Esophagus muscularis mucosa (tissue), 4 donors: ENCODE measurements at regions not wholly inside any gene's neighbourhood (a gene's known extent, or its start where the extent isn't known, plus 50 kb on each side); places are given as distances from the start of the nearest gene placed in this dataset.
A peak's percentile ranks its signal among the peaks of the same experiment; 100 is the strongest.

Experiments used
- DNase-seq: peaks from one replicate; pipeline ENCODE4 v3.0.0-alpha.2; 2017; ENCODE audit errors: extremely low spot score
- H3K27ac ChIP-seq, 4 donors: fragments of 200-600 bp; sonication (generic); replicated peaks in 1 of 4; 1 replicate in 3 of 4; 2 replicates in 1 of 4; pipeline ENCODE4 v1.5.1; 2016 to 2019; ENCODE audit warnings: mild to moderate bottlenecking in 1 of 4
- H3K27me3 ChIP-seq, 4 donors: fragments of 200-600 bp; sonication (generic); one replicate each; pipeline versions ENCODE4 v1.5.1 to v1.6.0; 2016 to 2019
- H3K36me3 ChIP-seq, 4 donors: fragments of 200-600 bp; sonication (generic); one replicate each; pipeline ENCODE4 v1.5.1; 2016 to 2019
- H3K4me1 ChIP-seq, 4 donors: fragments of 200-600 bp; sonication (generic); one replicate each; pipeline ENCODE4 v1.5.1; 2016 to 2019
- H3K4me3 ChIP-seq, 4 donors: fragments of 200-600 bp; sonication (generic); 1 replicate in 2 of 4; 2 replicates in 2 of 4; pipeline ENCODE4 v1.5.1; 2016 to 2019; ENCODE audit warnings: mild to moderate bottlenecking in 4 of 4, moderate library complexity in 1 of 4
- H3K9me3 ChIP-seq, 4 donors: fragments of 200-600 bp; sonication (generic); 1 replicate in 3 of 4; 2 replicates in 1 of 4; pipeline ENCODE4 v1.5.1; 2016 to 2019
- EP300 ChIP-seq: sonication (generic); formaldehyde crosslinking; IDR thresholded peaks from one replicate; pipeline ENCODE4 v1.6.1; 2017; ENCODE audit warnings: antibody characterized with exemption
- POLR2A ChIP-seq: fragments of 450-650 bp; IDR thresholded peaks from one replicate; pipeline ENCODE4 v1.6.1; 2017; ENCODE audit warnings: antibody characterized with exemption, moderate library complexity, mild to moderate bottlenecking, low read depth
- POLR2AphosphoS5 ChIP-seq, 2 donors: sonication (generic); formaldehyde crosslinking; IDR thresholded peaks; one replicate each; pipeline ENCODE4 v1.6.1; 2017; ENCODE audit warnings: antibody characterized with exemption in 2 of 2
- WGBS: methylation state at CpG from one replicate; pipeline ENCODE4 v1.1.5; 2018; 5-methylcytosine and 5-hydroxymethylcytosine counted together
- intact Hi-C: fragments of 100-400 bp; cut with DNase I; formaldehyde crosslinking; loops from one replicate; pipeline ENCODE4 v1.15.1; 2023
- TF ChIP-seq, protein P1 (sequence below), 3 experiments: fragments of 200-600 bp in 2 of 3; fragments of 450-650 bp in 1 of 3; sonication (generic) in 2 of 3; IDR thresholded peaks; one replicate each; pipeline ENCODE4 v1.5.1; 2017 to 2019; ENCODE audit warnings: antibody characterized with exemption in 3 of 3, mild to moderate bottlenecking in 2 of 3, moderate library complexity in 1 of 3

DNA sequence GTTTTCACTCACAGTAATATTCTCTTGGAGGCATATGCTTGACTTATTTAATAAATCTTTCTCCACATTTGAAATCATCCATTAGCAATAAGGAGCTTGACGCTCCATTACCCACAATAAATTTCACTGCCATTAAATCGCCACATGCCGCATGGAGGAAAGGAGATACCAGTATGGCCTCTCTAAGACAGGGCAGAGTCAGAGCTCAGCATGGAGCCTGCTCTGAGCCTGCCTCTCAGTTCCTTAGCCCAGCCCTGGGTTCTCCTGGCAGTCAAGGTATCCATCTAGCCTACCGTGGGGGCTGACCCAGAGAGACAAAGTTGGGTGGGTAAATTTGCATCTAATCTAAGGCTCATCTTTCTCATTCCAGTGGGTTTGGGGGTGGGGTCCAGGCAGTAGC is 80.3 kb upstream of the CES5A start:
- WGBS = 87% methylated on average over 4 of the region's 4 CpGs
- intact Hi-C loops = no loop called here
- peaks cover 0 to 3% (median 0%) of the 10 kb centered on the region in 4 donors for H3K9me3 ChIP-seq
- no peak overlapping the region for H3K4me3 ChIP-seq
- TF ChIP-seq POLR2AphosphoS5 (IDR thresholded peaks at IDR 0.05) (no peak), POLR2A (no peak), EP300 (no peak)
- TF ChIP-seq, protein P1, sequence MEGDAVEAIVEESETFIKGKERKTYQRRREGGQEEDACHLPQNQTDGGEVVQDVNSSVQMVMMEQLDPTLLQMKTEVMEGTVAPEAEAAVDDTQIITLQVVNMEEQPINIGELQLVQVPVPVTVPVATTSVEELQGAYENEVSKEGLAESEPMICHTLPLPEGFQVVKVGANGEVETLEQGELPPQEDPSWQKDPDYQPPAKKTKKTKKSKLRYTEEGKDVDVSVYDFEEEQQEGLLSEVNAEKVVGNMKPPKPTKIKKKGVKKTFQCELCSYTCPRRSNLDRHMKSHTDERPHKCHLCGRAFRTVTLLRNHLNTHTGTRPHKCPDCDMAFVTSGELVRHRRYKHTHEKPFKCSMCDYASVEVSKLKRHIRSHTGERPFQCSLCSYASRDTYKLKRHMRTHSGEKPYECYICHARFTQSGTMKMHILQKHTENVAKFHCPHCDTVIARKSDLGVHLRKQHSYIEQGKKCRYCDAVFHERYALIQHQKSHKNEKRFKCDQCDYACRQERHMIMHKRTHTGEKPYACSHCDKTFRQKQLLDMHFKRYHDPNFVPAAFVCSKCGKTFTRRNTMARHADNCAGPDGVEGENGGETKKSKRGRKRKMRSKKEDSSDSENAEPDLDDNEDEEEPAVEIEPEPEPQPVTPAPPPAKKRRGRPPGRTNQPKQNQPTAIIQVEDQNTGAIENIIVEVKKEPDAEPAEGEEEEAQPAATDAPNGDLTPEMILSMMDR (IDR thresholded peaks at IDR 0.05) = no peak
- H3K36me3 ChIP-seq = no peaks in the 10 kb centered on the region
- H3K27ac ChIP-seq = no peak overlapping the region
- H3K27me3 ChIP-seq = no peaks in the 10 kb centered on the region
- peaks cover 0 to 10% (median 8%) of the 10 kb centered on the region in 4 donors for H3K4me1 ChIP-seq
- peak; percentile 64 for DNase-seq

DNA sequence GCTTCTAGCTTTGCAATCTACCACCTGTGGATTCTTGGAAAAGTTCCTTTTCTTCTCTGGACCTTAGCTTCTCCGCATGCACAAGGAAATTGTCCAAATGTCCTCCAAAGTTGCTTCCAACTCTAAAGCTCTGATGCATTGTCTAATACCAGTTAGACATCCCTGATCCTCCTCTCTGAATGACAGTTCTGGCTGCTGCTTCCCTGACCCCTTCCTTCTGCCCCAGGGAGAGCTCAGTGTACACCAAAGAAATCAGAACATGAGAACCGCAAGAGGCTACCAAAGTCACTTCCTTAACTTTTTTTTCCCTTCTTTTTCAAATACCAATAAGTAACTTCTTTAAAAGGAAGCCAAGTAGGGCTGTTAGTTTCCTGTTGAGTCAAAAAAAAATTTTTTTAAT is 79.7 kb upstream of the CES5A start:
- 55% methylated on average over 2 of the region's 2 CpGs for WGBS
- H3K27ac ChIP-seq = no peak overlapping the region
- intact Hi-C loops = no loop called here

DNA sequence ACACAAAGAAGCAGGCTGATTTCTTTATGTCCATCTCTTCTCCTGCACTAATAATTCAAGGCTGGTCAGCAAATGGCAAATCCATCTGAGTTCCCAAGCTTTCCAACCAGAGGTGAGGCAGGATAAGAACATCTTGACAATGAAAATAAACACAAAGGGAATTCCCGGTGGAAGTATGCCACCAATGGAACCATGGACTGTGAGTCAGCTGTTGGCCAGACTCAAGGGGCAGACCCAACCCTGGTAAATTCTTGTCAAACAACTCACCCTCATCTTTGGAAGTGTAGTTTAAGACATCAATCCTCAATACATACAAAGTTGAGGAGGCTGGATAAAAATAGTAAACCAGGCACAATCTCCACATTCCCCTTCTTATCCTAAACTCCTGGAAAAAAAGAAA is 74.3 kb upstream of the CES5A start:
- Histone ChIP-seq H3K4me1 (peaks cover 0 to 20% (median 13%) of the 10 kb centered on the region in 4 donors), H3K27ac (no peak overlapping the region), H3K27me3 (no peaks in the 10 kb centered on the region)

More for the DNA sequence above, 79.7 kb upstream of the CES5A start:
- H3K9me3 ChIP-seq = peaks cover 0 to 4% (median 0%) of the 10 kb centered on the region in 4 donors
- no peaks in the 10 kb centered on the region for H3K36me3 ChIP-seq
- H3K4me1 ChIP-seq = peaks cover 0 to 10% (median 8%) of the 10 kb centered on the region in 4 donors
- H3K27me3 ChIP-seq = no peaks in the 10 kb centered on the region
- peak; percentile 72 for DNase-seq
- TF ChIP-seq EP300 (no peak), POLR2A (no peak), POLR2AphosphoS5 (IDR thresholded peaks at IDR 0.05) (no peak)
- TF ChIP-seq, protein P1 (IDR thresholded peaks at IDR 0.05) = no peak
- H3K4me3 ChIP-seq = no peak overlapping the region

DNA sequence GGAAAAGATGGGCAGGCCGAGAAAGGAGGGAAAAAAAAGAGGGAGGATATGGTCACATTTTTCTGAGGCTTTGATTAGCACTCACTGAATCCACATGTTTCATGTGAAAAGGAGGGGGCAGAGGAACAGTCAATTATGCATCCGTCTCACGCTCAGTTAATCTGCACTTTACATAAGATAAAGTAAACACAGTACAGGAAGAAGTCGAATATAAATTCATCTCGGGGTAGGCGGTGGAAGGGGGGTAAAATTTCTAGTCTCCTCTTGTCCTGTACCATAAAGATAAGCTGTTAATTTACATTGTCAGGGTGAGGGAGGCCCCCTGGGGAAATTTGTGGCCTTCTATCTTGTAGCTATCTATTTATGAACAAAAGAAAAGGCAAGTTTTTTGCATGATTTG is 73.1 kb upstream of the CES5A start:
- no peaks in the 10 kb centered on the region for H3K27me3 ChIP-seq
- intact Hi-C loops = no loop called here

More for the DNA sequence above, 74.3 kb upstream of the CES5A start:
- intact Hi-C loops = no loop called here
- Histone ChIP-seq H3K36me3 (no peaks in the 10 kb centered on the region), H3K4me3 (no peak overlapping the region), H3K9me3 (peaks cover 0 to 4% (median 0%) of the 10 kb centered on the region in 4 donors)
- peak; percentile 75 for DNase-seq
- 0% methylated on average over 1 of the region's 1 CpG for WGBS
- TF ChIP-seq POLR2AphosphoS5 (IDR thresholded peaks at IDR 0.05) (peak in 1 of 2 donors; percentile 14), EP300 (no peak), POLR2A (no peak)
- TF ChIP-seq, protein P1 (IDR thresholded peaks at IDR 0.05) = no peak

More for the DNA sequence above, 73.1 kb upstream of the CES5A start:
- peaks cover 0 to 22% (median 15%) of the 10 kb centered on the region in 4 donors for H3K4me1 ChIP-seq
- no peak for TF ChIP-seq POLR2AphosphoS5 (IDR thresholded peaks at IDR 0.05)
- TF ChIP-seq, protein P1 (IDR thresholded peaks at IDR 0.05) = no peak
- no peak for TF ChIP-seq EP300
- TF ChIP-seq POLR2A = no peak
- no peak overlapping the region for H3K27ac ChIP-seq
- peaks cover 0 to 4% (median 0%) of the 10 kb centered on the region in 4 donors for H3K9me3 ChIP-seq
- no peak overlapping the region for H3K4me3 ChIP-seq
- no peaks in the 10 kb centered on the region for H3K36me3 ChIP-seq
- 33% methylated on average over 6 of the region's 6 CpGs for WGBS
- peak; percentile 29 for DNase-seq
